DMS 273 (cell line): ENCODE measurements at regions not wholly inside any gene's neighbourhood (a gene's known extent, or its start where the extent isn't known, plus 50 kb on each side); places are given as distances from the start of the nearest gene placed in this dataset.
"Not testable (repeated sequence)": the region's sequence is repeated elsewhere in the genome, so short reads cannot be mapped to it uniquely, and the experiment has no call there.

Experiments
- DNase-seq: peaks from one replicate; lab custom pipeline; 2025; ENCODE audit not compliant: unreplicated experiment; lab: John Stamatoyannopoulos, UW

GRCh38 chr3:40878464-40878905, 320.8 kb upstream of the CTNNB1 start:
- no peak for DNase-seq

GRCh38 chr3:40885430-40885829, 313.9 kb upstream of the CTNNB1 start:
- DNase-seq = no peak

GRCh38 chr3:40886660-40887425, 312.5 kb upstream of the CTNNB1 start:
- no peak for DNase-seq

GRCh38 chr3:40891186-40891585, 308.1 kb upstream of the CTNNB1 start:
- no peak for DNase-seq

GRCh38 chr3:40895109-40895508, 304.2 kb upstream of the CTNNB1 start:
- no peak for DNase-seq

- no peak for DNase-seq
Measured at GRCh38 chr3:40899286-40899712, 300.0 kb upstream of the CTNNB1 start.

- no peak for DNase-seq
Measured at GRCh38 chr3:40901298-40901697, 298.0 kb upstream of the CTNNB1 start.

- DNase-seq = no peak
Measured at GRCh38 chr3:40901796-40902195, 297.5 kb upstream of the CTNNB1 start.

GRCh38 chr3:40907907-40908465, 291.3 kb upstream of the CTNNB1 start:
- not testable (repeated sequence) for DNase-seq

- DNase-seq = no peak
Measured at GRCh38 chr3:40908612-40909011, 290.7 kb upstream of the CTNNB1 start.

GRCh38 chr3:40911264-40911663, 288.0 kb upstream of the CTNNB1 start:
- no peak for DNase-seq

GRCh38 chr3:40911928-40912327, 287.4 kb upstream of the CTNNB1 start:
- DNase-seq = no peak

GRCh38 chr3:40912461-40912860, 286.8 kb upstream of the CTNNB1 start:
- no peak for DNase-seq

- no peak for DNase-seq
Measured at GRCh38 chr3:40913192-40913591, 286.1 kb upstream of the CTNNB1 start.

- no peak for DNase-seq
Measured at GRCh38 chr3:40913641-40914040, 285.7 kb upstream of the CTNNB1 start.

GRCh38 chr3:40914475-40914874, 284.8 kb upstream of the CTNNB1 start:
- no peak for DNase-seq

- DNase-seq = no peak
Measured at GRCh38 chr3:40915346-40915865, 283.9 kb upstream of the CTNNB1 start.

GRCh38 chr3:40920041-40920440, 279.3 kb upstream of the CTNNB1 start:
- no peak for DNase-seq

GRCh38 chr3:40921251-40921650, 278.1 kb upstream of the CTNNB1 start:
- no peak for DNase-seq

GRCh38 chr3:40923143-40923542, 276.2 kb upstream of the CTNNB1 start:
- no peak for DNase-seq

GRCh38 chr3:40923651-40924050, 275.7 kb upstream of the CTNNB1 start:
- DNase-seq = no peak

GRCh38 chr3:40924559-40925141, 274.7 kb upstream of the CTNNB1 start:
- DNase-seq = no peak
